DOHH2 (cell line): ENCODE measurements at regions not wholly inside any gene's neighbourhood (a gene's known extent, or its start where the extent isn't known, plus 50 kb on each side); places are given as distances from the start of the nearest gene placed in this dataset.

ENCODE experiments used
- H3F3A ChIP-seq: fragments of 200-600 bp; sonication (generic), shearing (Covaris generic); 2 replicates; pipeline ENCODE4 v1.6.0; 2016; ENCODE audit warnings: antibody characterized with exemption, mild to moderate bottlenecking; ENCODE audit not compliant: control insufficient read depth, insufficient read depth
- H3K27ac ChIP-seq: fragments of 200-600 bp; sonication (generic); 2 replicates; pipeline ENCODE4 v1.5.1; 2014; ENCODE audit warnings: low read depth, mild to moderate bottlenecking, low read length, moderate library complexity
- H3K27me3 ChIP-seq: fragments of 200-600 bp; sonication (generic); 2 replicates; pipeline ENCODE4 v1.6.1; 2014; ENCODE audit warnings: mild to moderate bottlenecking, low read length, mixed read lengths; ENCODE audit not compliant: control insufficient read depth
- H3K36me3 ChIP-seq: fragments of 200-600 bp; sonication (generic); 2 replicates; pipeline ENCODE4 v1.6.1; 2014; ENCODE audit warnings: mild to moderate bottlenecking, low read length, moderate library complexity, mixed read lengths; ENCODE audit not compliant: control insufficient read depth
- H3K4me1 ChIP-seq: fragments of 200-600 bp; sonication (generic); 2 replicates; pipeline ENCODE4 v1.6.1; 2014; ENCODE audit warnings: mild to moderate bottlenecking, low read length, mixed read lengths; ENCODE audit not compliant: control insufficient read depth
- H3K4me2 ChIP-seq: fragments of 200-600 bp; sonication (generic); 2 replicates; pipeline ENCODE4 v1.6.0; 2014; ENCODE audit warnings: mild to moderate bottlenecking, low read length, moderate library complexity
- H3K4me3 ChIP-seq: fragments of 200-600 bp; sonication (generic); 2 replicates; pipeline ENCODE4 v1.5.1; 2014; ENCODE audit warnings: mild to moderate bottlenecking, low read length, mixed read lengths
- H3K79me2 ChIP-seq: fragments of 200-600 bp; sonication (generic); 2 replicates; pipeline ENCODE4 v1.6.1; 2014; ENCODE audit warnings: mild to moderate bottlenecking, low read length, mixed read lengths; ENCODE audit not compliant: control insufficient read depth
- H3K9me2 ChIP-seq: fragments of 200-600 bp; sonication (generic); replicated peaks from 2 replicates; pipeline ENCODE4 v1.6.1; 2014; ENCODE audit warnings: mild to moderate bottlenecking, low read length, mixed read lengths; ENCODE audit not compliant: control insufficient read depth
- H3K9me3 ChIP-seq: fragments of 200-600 bp; sonication (generic); 2 replicates; pipeline ENCODE4 v1.6.1; 2014; ENCODE audit warnings: antibody characterized with exemption, low read length, mixed read lengths; ENCODE audit not compliant: control insufficient read depth, insufficient read depth
- H4K20me1 ChIP-seq: fragments of 200-600 bp; sonication (generic); 2 replicates; pipeline ENCODE4 v1.6.0; 2014; ENCODE audit warnings: low read depth, mild to moderate bottlenecking, antibody characterized with exemption, low read length, moderate library complexity; ENCODE audit not compliant: control insufficient read depth, insufficient read depth
- CTCF ChIP-seq: fragments of 200-600 bp; sonication (generic); IDR thresholded peaks from one replicate; pipeline ENCODE4 v1.5.1; 2014; ENCODE audit warnings: antibody characterized with exemption, mild to moderate bottlenecking, low read depth, low read length; ENCODE audit not compliant: poor library complexity, severe bottlenecking
- EZH2phosphoT487 ChIP-seq: fragments of 200-600 bp; sonication (generic); IDR thresholded peaks from 2 replicates; pipeline ENCODE4 v1.6.1; 2017; ENCODE audit warnings: borderline replicate concordance, mild to moderate bottlenecking, antibody characterized with exemption, low read length, moderate library complexity, mixed read lengths

- Histone ChIP-seq H3K9me3 (no peaks in the 10 kb centered on the region), H3K79me2 (no peaks in the 10 kb centered on the region), H4K20me1 (no peaks in the 10 kb centered on the region), H3K27ac (no peak overlapping the region), H3F3A (no peaks in the 10 kb centered on the region), H3K27me3 (no peaks in the 10 kb centered on the region), H3K9me2 (no peaks in the 10 kb centered on the region), H3K4me2 (no peak overlapping the region), H3K36me3 (no peaks in the 10 kb centered on the region), H3K4me1 (no peaks in the 10 kb centered on the region), H3K4me3 (no peak overlapping the region)
- TF ChIP-seq CTCF, result no peak
- TF ChIP-seq EZH2phosphoT487, result no peak
These were observed 236.0 kb upstream of the SYT1 start for GRCh38 chr12:78628491-78629100.

GRCh38 chr12:78636231-78636855, 228.2 kb upstream of the SYT1 start:
- no peak overlapping the region for H3K27ac ChIP-seq
- H3K9me3 ChIP-seq, result no peaks in the 10 kb centered on the region
- no peaks in the 10 kb centered on the region for H3F3A ChIP-seq
- H3K4me3 ChIP-seq, result no peak overlapping the region
- no peaks in the 10 kb centered on the region for H3K4me1 ChIP-seq
- H3K27me3 ChIP-seq, result no peaks in the 10 kb centered on the region
- H4K20me1 ChIP-seq, result no peaks in the 10 kb centered on the region
- H3K36me3 ChIP-seq, result no peaks in the 10 kb centered on the region
- H3K4me2 ChIP-seq, result no peak overlapping the region
- TF ChIP-seq EZH2phosphoT487 (no peak), CTCF (no peak)
- H3K9me2 ChIP-seq, result no peaks in the 10 kb centered on the region
- no peaks in the 10 kb centered on the region for H3K79me2 ChIP-seq

- Histone ChIP-seq H3K4me2 (no peak overlapping the region), H3K4me1 (no peaks in the 10 kb centered on the region), H3K9me3 (no peaks in the 10 kb centered on the region), H3K27ac (no peak overlapping the region), H3K4me3 (no peak overlapping the region), H3F3A (no peaks in the 10 kb centered on the region), H3K79me2 (no peaks in the 10 kb centered on the region), H3K27me3 (no peaks in the 10 kb centered on the region), H3K9me2 (no peaks in the 10 kb centered on the region), H3K36me3 (no peaks in the 10 kb centered on the region), H4K20me1 (no peaks in the 10 kb centered on the region)
- TF ChIP-seq CTCF, result no peak
- TF ChIP-seq EZH2phosphoT487, result no peak
These were observed 222.6 kb upstream of the SYT1 start for GRCh38 chr12:78641837-78642423.
